ENCODE measurements at regions not wholly inside any gene's neighbourhood (a gene's known extent, or its start where the extent isn't known, plus 50 kb on each side); places are given as distances from the start of the nearest gene placed in this dataset.

DNA sequence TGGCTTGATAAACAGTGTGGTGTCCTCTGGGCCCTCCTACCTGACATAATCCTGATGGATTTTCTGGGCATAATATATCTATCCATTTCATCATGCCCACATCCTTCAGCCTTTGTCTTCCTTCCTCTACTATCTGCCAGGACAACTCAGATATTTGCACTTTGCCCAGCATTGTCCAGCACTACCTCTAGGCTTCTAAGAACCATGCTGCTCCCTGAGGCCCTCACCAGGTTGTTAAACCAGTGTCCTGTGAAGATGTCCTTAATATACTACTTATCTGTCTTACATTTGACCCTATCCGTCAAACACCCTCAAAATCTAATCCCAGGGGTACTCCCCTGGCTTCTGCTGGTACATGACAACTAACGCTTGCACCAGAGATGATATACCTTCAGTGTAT lies 58.2 kb upstream of the MAML3 start:
- TF ChIP-seq POLR2AphosphoS5 (IDR thresholded peaks at IDR 0.05; ENCODE audit: low read depth, low read length) (no peak), POLR2A (IDR thresholded peaks at IDR 0.05; ENCODE audit: low read depth, low read length) (no peak), TAF1 (IDR thresholded peaks at IDR 0.05; ENCODE audit: borderline replicate concordance, low read depth, low read length) (no peak)

All from GM12892 (cell line).